Limb (tissue), 2 donors: ENCODE measurements at regions not wholly inside any gene's neighbourhood (a gene's known extent, or its start where the extent isn't known, plus 50 kb on each side); places are given as distances from the start of the nearest gene placed in this dataset.
"Not testable (repeated sequence)": the region's sequence is repeated elsewhere in the genome, so short reads cannot be mapped to it uniquely, and the experiment has no call there.

Experiments
- DNase-seq, 2 donors: peaks; one replicate each; pipeline ENCODE4 v3.0.0-alpha.2; 2016; ENCODE audit errors: extremely low spot score in 2 of 2

DNA sequence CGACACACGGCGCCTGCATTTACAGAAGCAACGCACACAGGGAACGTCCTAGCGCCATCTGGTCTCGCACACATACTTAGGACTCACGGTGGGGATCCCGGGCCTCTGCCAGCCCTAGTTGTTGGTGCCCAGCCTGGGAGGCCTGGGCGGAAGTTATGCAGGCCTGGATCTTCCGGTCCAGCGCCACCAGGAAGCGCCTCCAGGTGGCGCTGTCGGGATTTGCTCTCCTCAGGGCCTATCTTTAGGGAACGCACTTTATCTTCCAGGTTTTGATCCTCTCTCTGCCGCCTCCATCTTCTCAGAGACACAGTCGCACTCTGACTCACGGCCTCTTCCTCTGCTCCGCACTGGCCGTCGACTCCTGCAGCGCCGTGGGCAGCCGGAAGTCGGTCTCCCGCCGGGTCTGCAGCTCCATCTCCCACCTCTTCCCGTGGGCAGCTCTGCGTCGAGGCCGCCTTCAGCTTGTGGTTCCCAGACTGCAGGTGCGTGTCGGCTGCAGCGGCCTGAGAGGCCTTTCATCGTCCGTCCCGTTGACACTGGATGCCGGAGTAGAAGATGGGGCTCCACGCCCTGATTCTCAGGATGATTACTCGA, 760.4 kb downstream of the TMEM121 start:
- DNase-seq, result no peak

DNA sequence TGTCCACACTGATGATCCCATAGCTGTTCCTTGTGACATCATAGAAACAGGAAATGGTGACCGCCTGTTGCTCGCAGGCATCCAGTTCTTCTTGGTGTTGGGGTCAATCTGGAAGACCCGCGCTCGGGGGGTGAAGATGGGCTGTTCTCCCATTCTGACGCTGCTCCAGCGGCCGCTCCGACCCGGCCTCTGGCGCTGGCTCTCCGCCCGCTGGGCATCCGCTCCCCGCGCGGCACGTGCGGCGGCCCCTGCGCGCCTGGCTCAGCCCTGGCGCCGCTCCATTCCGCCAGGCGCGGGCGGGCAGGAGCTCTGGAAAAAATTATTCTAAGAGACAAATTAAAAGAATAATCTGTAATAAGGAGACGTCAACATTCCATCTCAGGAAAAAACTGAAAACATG, 761.1 kb downstream of the TMEM121 start:
- DNase-seq, result no peak

DNA sequence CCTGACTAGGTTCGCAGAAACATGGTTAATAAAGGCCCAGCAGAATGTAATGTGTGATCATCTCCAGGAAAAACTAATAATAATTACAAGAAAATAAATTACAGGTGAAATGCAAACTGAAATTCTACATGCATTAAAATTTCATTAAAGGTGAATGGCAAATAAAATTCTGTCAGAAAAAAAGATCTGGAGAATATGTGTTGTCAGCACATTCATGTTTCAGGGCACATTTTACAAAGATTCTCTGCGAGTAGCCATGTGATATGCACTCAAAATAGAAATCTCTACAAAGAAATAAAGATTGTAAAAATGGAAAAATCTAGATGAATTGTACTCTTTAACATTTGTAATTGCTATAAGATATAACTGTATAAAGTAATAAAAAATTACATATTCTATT, 765.2 kb downstream of the TMEM121 start:
- no peak for DNase-seq

GRCh38 chr14:106294324-106294723, 767.9 kb downstream of the TMEM121 start:
- no peak for DNase-seq

- not testable (repeated sequence) for DNase-seq
Observed at GRCh38 chr14:106300951-106301510, 774.6 kb downstream of the TMEM121 start.

- DNase-seq, result not testable (repeated sequence)
Observed at GRCh38 chr14:106301609-106302008, 775.2 kb downstream of the TMEM121 start.

GRCh38 chr14:106302661-106303060, 776.3 kb downstream of the TMEM121 start:
- DNase-seq, result no peak

DNA sequence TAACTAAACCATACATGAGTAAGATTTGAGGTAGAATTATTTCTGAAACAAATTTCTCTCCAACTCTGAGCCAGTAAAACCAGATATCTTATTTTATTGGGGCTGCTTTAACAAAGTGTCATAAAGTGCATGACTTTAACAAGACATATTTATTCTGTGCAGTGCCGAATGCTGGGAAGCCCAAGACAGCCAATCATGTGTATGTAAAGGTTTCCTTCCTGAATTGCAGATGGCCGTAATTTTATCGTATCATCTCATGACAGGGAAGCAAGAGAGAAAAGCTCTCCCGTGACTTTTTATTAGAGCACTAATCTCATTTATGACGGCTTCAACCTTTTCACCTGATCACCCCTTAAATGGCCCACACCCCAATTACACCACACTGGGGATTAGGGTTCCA, 777.9 kb downstream of the TMEM121 start:
- no peak for DNase-seq

DNA sequence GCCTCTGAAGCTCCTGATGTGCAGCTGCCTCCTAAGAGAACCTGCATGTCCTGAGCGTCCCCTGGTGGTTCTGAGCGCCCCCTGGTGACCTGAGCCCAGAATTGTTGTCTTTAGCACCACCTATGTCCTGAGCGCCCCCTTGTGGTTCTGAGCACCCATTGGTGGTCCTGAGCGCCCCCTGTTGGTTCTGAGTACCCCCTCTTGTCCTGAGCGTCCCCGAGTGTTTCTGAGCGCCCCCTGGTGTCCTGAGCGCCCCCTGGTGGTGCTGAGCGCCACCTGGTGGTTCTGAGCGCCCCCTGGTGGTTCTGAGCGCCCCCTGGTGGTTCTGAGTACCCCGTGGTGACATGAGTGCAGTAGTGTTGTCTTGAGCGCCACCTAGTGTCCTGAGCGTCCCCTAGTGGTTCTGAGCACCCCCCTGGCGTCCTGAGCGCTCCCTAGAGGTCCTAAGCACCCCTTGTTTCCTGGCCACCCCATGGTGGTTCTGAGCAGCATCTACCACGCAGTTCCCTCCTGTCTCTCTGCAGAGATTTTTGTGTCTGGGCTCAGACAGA, 782.5 kb downstream of the TMEM121 start:
- no peak for DNase-seq

DNA sequence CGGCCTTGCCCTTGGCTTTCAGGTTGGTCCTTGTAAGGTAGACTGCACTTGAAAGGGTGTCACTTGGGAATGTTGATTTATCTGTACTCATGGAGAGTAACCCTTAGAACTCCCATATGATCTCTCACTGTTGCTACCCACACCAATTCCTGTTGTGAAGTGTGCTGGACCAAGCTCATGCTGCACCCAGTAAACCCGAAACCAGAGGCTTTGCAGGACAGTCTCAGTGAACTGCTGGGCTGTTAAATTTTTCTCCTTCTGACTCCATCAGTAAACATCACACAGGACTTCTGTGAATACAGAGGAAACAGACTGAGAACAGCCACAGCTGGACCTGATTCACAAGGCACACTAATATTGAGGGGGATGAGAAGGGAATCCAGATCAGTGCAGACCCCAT, 783.0 kb downstream of the TMEM121 start:
- no peak for DNase-seq

GRCh38 chr14:106315436-106315835, 789.1 kb downstream of the TMEM121 start:
- DNase-seq, result no peak

- DNase-seq, result no peak
Observed at GRCh38 chr14:106317593-106317992, 791.2 kb downstream of the TMEM121 start.

DNA sequence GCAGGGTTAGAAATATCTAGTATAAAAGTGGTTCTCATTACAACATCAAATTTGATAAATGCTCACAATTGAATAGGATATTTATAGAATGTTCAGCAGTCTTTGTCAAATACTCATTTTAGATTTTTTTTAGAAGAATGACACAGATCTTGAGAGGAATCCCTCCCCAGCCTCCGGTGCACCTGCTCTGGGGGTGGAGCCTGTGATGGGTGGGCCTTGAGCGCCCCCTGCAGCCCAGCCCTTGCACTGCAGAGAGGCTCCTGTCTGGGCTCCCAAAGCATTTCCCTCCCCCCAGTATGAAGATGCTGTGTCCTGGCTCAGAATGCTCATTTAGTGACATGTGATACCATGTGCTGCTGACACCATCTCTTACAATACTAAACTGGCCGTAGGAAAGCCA, 792.3 kb downstream of the TMEM121 start:
- no peak for DNase-seq

GRCh38 chr14:106323970-106324369, 797.6 kb downstream of the TMEM121 start:
- not testable (repeated sequence) for DNase-seq

DNA sequence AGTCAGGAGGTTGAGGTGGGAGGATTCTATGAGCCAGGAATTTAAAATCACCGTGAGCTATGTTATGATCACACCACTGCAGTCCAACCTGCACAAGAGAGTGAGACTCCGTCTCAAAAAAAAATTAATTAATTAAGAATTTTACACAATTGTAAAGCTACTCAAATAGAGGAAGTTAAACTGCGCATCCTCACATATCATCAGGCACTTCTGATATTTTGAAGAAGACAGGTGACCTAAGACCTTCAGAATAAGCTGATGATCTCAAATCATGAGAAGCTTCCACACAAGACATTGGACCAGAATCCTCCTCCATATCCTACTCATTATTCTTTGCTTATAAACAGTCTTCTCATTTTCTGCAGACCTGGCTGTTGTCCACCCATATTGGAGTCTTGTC, 800.9 kb downstream of the TMEM121 start:
- no peak for DNase-seq

GRCh38 chr14:106327702-106328353, 801.4 kb downstream of the TMEM121 start:
- DNase-seq, result not testable (repeated sequence)

DNA sequence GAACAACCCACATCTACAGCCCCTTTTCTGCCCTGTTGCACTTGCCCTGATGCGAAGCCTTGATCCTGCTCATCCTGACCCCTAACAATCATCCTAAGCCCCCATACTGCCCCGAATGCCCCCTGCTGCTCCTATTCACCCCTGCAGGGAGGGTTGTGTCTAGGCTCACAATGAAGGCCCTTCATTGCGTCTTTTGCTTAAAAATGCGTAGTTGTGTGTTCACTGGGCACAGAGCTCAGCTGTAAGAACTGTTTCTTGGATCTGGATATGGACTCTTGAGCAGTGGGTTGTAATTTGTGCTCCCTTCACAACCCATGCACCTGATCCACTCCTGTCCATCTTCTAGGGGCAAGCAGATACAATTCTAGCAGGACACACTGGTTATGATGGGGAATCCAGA, 802.9 kb downstream of the TMEM121 start:
- not testable (repeated sequence) for DNase-seq

- not testable (repeated sequence) for DNase-seq
Observed at GRCh38 chr14:106329987-106330774, 803.8 kb downstream of the TMEM121 start.

- DNase-seq, result not testable (repeated sequence)
Observed at GRCh38 chr14:106334428-106335109, 808.2 kb downstream of the TMEM121 start.

GRCh38 chr14:106335110-106335429, 808.7 kb downstream of the TMEM121 start:
- DNase-seq, result not testable (repeated sequence)

DNA sequence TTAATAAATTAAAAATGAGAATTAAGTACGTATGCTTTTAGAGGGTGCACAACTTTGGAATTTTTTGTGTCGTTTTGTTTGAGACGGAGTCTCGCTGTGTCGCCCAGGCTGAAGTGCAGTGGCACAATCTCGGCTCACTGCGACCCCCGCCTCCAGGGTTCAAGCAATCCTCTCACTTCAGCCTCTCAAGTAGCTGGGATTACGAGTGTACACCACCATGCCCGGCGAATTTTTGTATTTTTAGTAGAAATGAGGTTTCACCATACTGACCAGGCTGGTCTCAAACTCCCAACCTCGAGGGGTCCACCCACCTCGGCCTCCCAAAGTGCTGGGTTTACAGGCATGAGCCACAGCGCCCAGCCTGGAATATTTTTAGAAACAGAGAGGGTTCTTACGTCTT, 812.4 kb downstream of the TMEM121 start:
- DNase-seq, result not testable (repeated sequence)
